Heart left ventricle (tissue), 13 donors: ENCODE measurements at regions not wholly inside any gene's neighbourhood (a gene's known extent, or its start where the extent isn't known, plus 50 kb on each side); places are given as distances from the start of the nearest gene placed in this dataset.

Experiments used
- CTCF ChIP-seq, 12 donors: fragments of 200-600 bp; sonication (generic) in 4 of 12; IDR thresholded peaks; one replicate each; pipeline versions ENCODE4 v1.5.0 to v1.8.0; 2018 to 2022; ENCODE audit warnings: antibody characterized with exemption in 12 of 12, mild to moderate bottlenecking in 5 of 12
- POLR2A ChIP-seq, 2 donors: fragments of 450-650 bp; IDR thresholded peaks; one replicate each; pipeline ENCODE4 v1.6.1; 2017; ENCODE audit warnings: antibody characterized with exemption in 2 of 2, mild to moderate bottlenecking in 2 of 2, moderate library complexity in 2 of 2
- donor health status: ischemic (EF 13 %, LVEDD 7.1; RV severe dilation, severe dysfunction).
- donor health status: DM: no; HTN: yes; CAD: no.
- donor health status: DM: no; HTN: no; CAD: no.
- donor health status: ischemic (EF 25% LVEDD 6.9; RV normal size, moderate dysfunction).
- donor health status: ischemic (EF 25% LVEDD 5.7; RV mildly dilated, moderate dysfunction).
- donor health status: ischemic (EF 35%, LVEDD 5.7; RV mildly dilated, moderate dysfunction).
- donor health status: nonischemic (EF 11% LVEDD 7.7; RV severe dilation, severe dysfunction).
- donor health status: DM: yes; HTN: yes; CAD: no.
- donor health status: PGD.
- donor health status: ischemic (EF 29% LVEDD 5.4; RV normal size, mild dysfunction).
- donor health status: nonischemic (EF 23%, LVEDD 6.1; RV moderate dilation, normal function).

- TF ChIP-seq POLR2A (IDR thresholded peaks at IDR 0.05) (no peak), CTCF (IDR thresholded peaks at IDR 0.05) (no peak)
These were observed 481.6 kb downstream of the PCNX1 start for GRCh38 chr14:71388862-71389261.
